K562 (cell line): ENCODE measurements at regions not wholly inside any gene's neighbourhood (a gene's known extent, or its start where the extent isn't known, plus 50 kb on each side); places are given as distances from the start of the nearest gene placed in this dataset.

Experiments
- ATAC-seq: fragments of 200-7000 bp; cut with Tn5 transposase; 3 replicates; pipeline ENCODE4 v1.9.1; 2020; ENCODE audit warnings: moderate library complexity
- BruUV-seq: library from RNA; stranded (reverse); fragments of 400-500 nt; replicated peaks from 2 replicates; lab custom pipeline; 2021; lab: Mats Ljungman, UMichigan
- CTCF ChIA-PET: fragments of 300-600 bp; formaldehyde crosslinking; extraction: SDS; loops from one replicate; lab custom pipeline; 2021; ENCODE audit warnings: low intra/inter-chr PET ratio; lab: Yijun Ruan, JAX
- POLR2A ChIA-PET: fragments of 300-600, 350-650 bp; sonication (Branson Sonifier 250); formaldehyde crosslinking; extraction: SDS; loops from one replicate; lab custom pipeline; 2021; ENCODE audit warnings: antibody characterized with exemption, inconsistent platforms; lab: Yijun Ruan, JAX
- DNase-seq, 4 experiments: peaks; one replicate each; pipeline versions ENCODE4 v3.0.0 to v3.0.0-alpha.2; 2011 to 2018; ENCODE audit warnings: low spot score in 3 of 4, mixed read lengths in 3 of 4; ENCODE audit errors: extremely low read depth in 1 of 4
- FAIRE-seq: peaks from 2 replicates; lab custom pipeline; 2011; peaks lifted over from hg19 to GRCh38; lab: Jason Lieb, UNC
- H2AFZ ChIP-seq: 2 replicates; pipeline ENCODE4 v1.6.0; 2011; ENCODE audit warnings: low read depth, low read length, control low read depth, inconsistent platforms
- H3K27ac ChIP-seq: fragments of 200-600 bp; 3 replicates; pipeline ENCODE4 v1.8.0; 2011; ENCODE audit warnings: low read depth, mild to moderate bottlenecking, control low read depth, inconsistent platforms, low read length, moderate library complexity, mixed read lengths; ENCODE audit errors: extremely low read depth
- H3K27me3 ChIP-seq, 2 experiments: fragments of 300-600 bp in 1 of 2; 2 replicates in 1 of 2; 3 replicates in 1 of 2; pipeline versions ENCODE4 v1.6.0 to v1.8.0; 2011; ENCODE audit warnings: inconsistent platforms in 2 of 2, low read length in 2 of 2, mild to moderate bottlenecking in 1 of 2, mixed read lengths in 1 of 2, moderate library complexity in 1 of 2; ENCODE audit not compliant: control insufficient read depth in 2 of 2, insufficient read depth in 2 of 2
- H3K36me3 ChIP-seq: fragments of 300-600 bp; 3 replicates; pipeline ENCODE4 v1.8.0; 2011; ENCODE audit warnings: mild to moderate bottlenecking, low read length, inconsistent platforms; ENCODE audit not compliant: control insufficient read depth, insufficient read depth
- H3K4me1 ChIP-seq, 2 experiments: fragments of 200-600 bp in 1 of 2; replicated peaks in 1 of 2; 2 replicates in 1 of 2; 3 replicates in 1 of 2; pipeline versions ENCODE4 v1.5.1 to v1.8.0; 2011; ENCODE audit warnings: inconsistent platforms in 2 of 2, low read length in 2 of 2, mild to moderate bottlenecking in 1 of 2, mixed read lengths in 1 of 2, moderate library complexity in 1 of 2; ENCODE audit not compliant: control insufficient read depth in 2 of 2, insufficient read depth in 2 of 2
- H3K4me2 ChIP-seq: 2 replicates; pipeline ENCODE4 v1.6.1; 2011; ENCODE audit warnings: low read length, control low read depth, inconsistent platforms, mixed read lengths; ENCODE audit not compliant: insufficient read depth
- H3K4me3 ChIP-seq: fragments of 200-600 bp; sonication (generic), shearing (Covaris generic); 2 replicates; pipeline ENCODE4 v1.5.1; 2016; ENCODE audit warnings: control low read depth, inconsistent platforms
- H3K79me2 ChIP-seq: fragments of 200-600 bp; 3 replicates; pipeline ENCODE4 v1.8.0; 2011; ENCODE audit warnings: low read length, inconsistent platforms; ENCODE audit not compliant: control insufficient read depth, insufficient read depth
- H3K9ac ChIP-seq, 2 experiments: 2 replicates each; pipeline versions ENCODE4 v1.6.0 to v1.6.1; 2011; ENCODE audit warnings: low read depth in 2 of 2, low read length in 2 of 2, control low read depth in 1 of 2, inconsistent platforms in 1 of 2, mild to moderate bottlenecking in 1 of 2, mixed read lengths in 1 of 2; ENCODE audit not compliant: insufficient read depth in 1 of 2
- H3K9me1 ChIP-seq: one replicate; pipeline ENCODE4 v1.6.0; 2011; ENCODE audit warnings: inconsistent platforms, mild to moderate bottlenecking, low read length, moderate library complexity; ENCODE audit not compliant: control insufficient read depth, insufficient read depth
- H3K9me3 ChIP-seq: replicated peaks from 2 replicates; pipeline ENCODE4 v1.5.1; 2011; ENCODE audit warnings: low read depth, low read length, inconsistent platforms; ENCODE audit not compliant: control insufficient read depth, insufficient read depth
- H4K20me1 ChIP-seq: replicated peaks from 2 replicates; pipeline ENCODE4 v1.6.1; 2011; ENCODE audit warnings: low read length, inconsistent platforms, mixed read lengths; ENCODE audit not compliant: control insufficient read depth, insufficient read depth
- CREB1 ChIP-seq, 2 experiments: sonication (generic) in 1 of 2; formaldehyde crosslinking in 1 of 2; IDR thresholded peaks; 2 replicates each; pipeline versions ENCODE4 v1.6.1 to v1.8.0; 2012 to 2022; ENCODE audit warnings: inconsistent platforms in 1 of 2, mild to moderate bottlenecking in 1 of 2, missing genetic modification reagents in 1 of 2, moderate library complexity in 1 of 2
- ETV5 ChIP-seq: sonication (generic); formaldehyde crosslinking; IDR thresholded peaks from 2 replicates; pipeline ENCODE4 v1.4.0; 2020; ENCODE audit warnings: low read depth, mild to moderate bottlenecking, missing genetic modification reagents
- HIVEP1 ChIP-seq: fragments of 250-450 bp; sonication (Bioruptor Pico); IDR thresholded peaks from 2 replicates; pipeline ENCODE4 v1.4.0; 2020; ENCODE audit warnings: mild to moderate bottlenecking
- HMG20B ChIP-seq: fragments of 250-450 bp; sonication (Bioruptor Pico); IDR thresholded peaks from 2 replicates; pipeline ENCODE4 v1.5.0; 2021; ENCODE audit warnings: mild to moderate bottlenecking
- MAZ ChIP-seq, 2 experiments: fragments of 450-650 bp in 1 of 2; sonication (generic) in 1 of 2; formaldehyde crosslinking; IDR thresholded peaks in 1 of 2; conservative IDR thresholded peaks in 1 of 2; 2 replicates each; pipeline versions ENCODE4 v1.4.0 to v1.5.0; 2020; ENCODE audit warnings: mild to moderate bottlenecking in 1 of 2, missing genetic modification reagents in 1 of 2
- NR1H2 ChIP-seq: sonication (generic); formaldehyde crosslinking; IDR thresholded peaks from 2 replicates; pipeline ENCODE4 v1.4.0; 2020; ENCODE audit warnings: mild to moderate bottlenecking, missing genetic modification reagents
- PKNOX1 ChIP-seq: fragments of 450-650 bp; IDR thresholded peaks from 2 replicates; pipeline ENCODE4 v1.6.1; 2016
- POLR3A ChIP-seq: IDR thresholded peaks from 2 replicates; pipeline ENCODE4 v1.6.1; 2011; ENCODE audit warnings: borderline replicate concordance, mild to moderate bottlenecking, moderate library complexity; ENCODE audit not compliant: insufficient read length, insufficient read depth; ENCODE audit errors: extremely low read depth
- PTBP1 ChIP-seq: fragments of 200-400 bp; formaldehyde crosslinking; IDR thresholded peaks from 2 replicates; pipeline ENCODE4 v1.6.1; 2017; ENCODE audit warnings: low read depth, low read length
- SP1 ChIP-seq: sonication (generic); formaldehyde crosslinking; IDR thresholded peaks from 2 replicates; pipeline ENCODE4 v1.8.1; 2022; ENCODE audit warnings: mild to moderate bottlenecking, missing genetic modification reagents
- ZNF444 ChIP-seq: fragments of 250-450 bp; sonication (Bioruptor Pico); IDR thresholded peaks from 2 replicates; pipeline ENCODE4 v1.4.0; 2020; ENCODE audit warnings: mild to moderate bottlenecking, moderate library complexity
- WGBS: fragments of 100-300 bp; shearing (Covaris generic); methylation state at CpG from one replicate; pipeline ENCODE4 v1.1.6; 2016; ENCODE audit warnings: low coverage, mixed read lengths; ENCODE audit not compliant: insufficient coverage; ENCODE audit errors: missing lambda C conversion rate; 5-methylcytosine and 5-hydroxymethylcytosine counted together
- in situ Hi-C: fragments of 300-500 bp; cut with MboI; formaldehyde crosslinking; loops from 4 replicates; pipeline ENCODE4 v1.15.0; 2018; ENCODE audit warnings: inconsistent platforms, mixed read lengths
- intact Hi-C: fragments of 100-400 bp; cut with micrococcal nuclease; formaldehyde crosslinking; loops from 2 replicates; pipeline ENCODE4 v1.14.2; 2022
- TF ChIP-seq, protein P1 (sequence below): fragments of 450-650 bp; IDR thresholded peaks from 2 replicates; pipeline ENCODE4 v1.7.1; 2018; ENCODE audit warnings: mild to moderate bottlenecking, low read depth; ENCODE audit not compliant: partially characterized antibody

- TF ChIP-seq HMG20B (no peak), PTBP1 (no peak), SP1 (no peak)
- TF ChIP-seq, all 486 proteins: peak for 0
These were observed 70.8 kb upstream of the ZNRF2 start (continued) for GRCh38 chr7:30213637-30214036.

DNA sequence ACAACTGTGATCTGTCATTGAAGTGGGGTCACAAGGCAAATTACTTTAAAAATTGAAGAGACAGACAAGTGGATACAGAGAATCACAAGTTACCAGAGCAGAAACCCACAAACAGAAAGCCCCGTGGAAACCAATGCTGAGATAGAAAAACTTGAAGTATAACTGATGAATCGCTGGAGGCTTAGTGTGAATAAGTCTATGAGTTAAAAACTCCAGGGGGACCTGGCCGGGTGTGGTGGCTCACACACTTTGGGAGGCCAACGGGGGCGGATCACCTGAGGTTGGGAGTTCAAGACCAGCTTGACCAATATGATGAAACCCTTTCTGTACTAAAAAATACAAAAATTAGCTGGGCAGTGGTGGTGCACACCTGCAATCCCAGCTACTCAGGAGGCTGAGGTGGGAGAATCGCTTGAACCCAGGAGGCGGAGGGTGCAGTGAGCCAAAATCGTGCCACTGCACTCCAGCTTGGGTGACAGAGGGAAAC is 69.7 kb upstream of the ZNRF2 start:
- Histone ChIP-seq H3K9ac (no peak overlapping the region), H3K4me2 (no peak overlapping the region), H3K9me3 (no peaks in the 10 kb centered on the region), H3K36me3 (no peaks in the 10 kb centered on the region), H2AFZ (no peak overlapping the region), H3K79me2 (no peaks in the 10 kb centered on the region), H3K27me3 (peaks cover 16 to 32% of the 10 kb centered on the region in 2 experiments; a peak in 4 of 5 replicates), H3K4me1 (no peaks in the 10 kb centered on the region), H3K27ac (no peak overlapping the region), H3K4me3 (no peak overlapping the region), H3K9me1 (no peaks in the 10 kb centered on the region), H4K20me1 (no peaks in the 10 kb centered on the region)
- intact Hi-C loops (no loop called here), in situ Hi-C loops (no loop called here)
- BruUV-seq = no TSS peak
- FAIRE-seq (no peak), ATAC-seq (no peak), DNase-seq (no peak)
- ChIA-PET CTCF (interaction anchor here (0.6 kb wide), 1 partner anchor 294 kb away, joined by 3 read pairs; no protein-coding TSS in a partner anchor), POLR2A (no interaction called here)
- WGBS = 6% methylated on average over 8 of the region's 8 CpGs
- TF ChIP-seq MAZ (CRISPR knock-in tag; conservative IDR thresholded peaks at IDR 0.05 in 1 of 2, IDR thresholded peaks at IDR 0.05 in 1 of 2) = no peak
- no peak for TF ChIP-seq HIVEP1 (CRISPR knock-in tag)
- TF ChIP-seq ZNF444 (CRISPR knock-in tag) = no peak
- no peak for TF ChIP-seq ETV5 (CRISPR knock-in tag)
- no peak for TF ChIP-seq PKNOX1
- no peak for TF ChIP-seq NR1H2 (CRISPR knock-in tag)
- TF ChIP-seq CREB1 (IDR thresholded peaks at IDR 0.05) = no peak
- no peak for TF ChIP-seq CREB1 (CRISPR knock-in tag; IDR thresholded peaks at IDR 0.05)
- TF ChIP-seq, protein P1, sequence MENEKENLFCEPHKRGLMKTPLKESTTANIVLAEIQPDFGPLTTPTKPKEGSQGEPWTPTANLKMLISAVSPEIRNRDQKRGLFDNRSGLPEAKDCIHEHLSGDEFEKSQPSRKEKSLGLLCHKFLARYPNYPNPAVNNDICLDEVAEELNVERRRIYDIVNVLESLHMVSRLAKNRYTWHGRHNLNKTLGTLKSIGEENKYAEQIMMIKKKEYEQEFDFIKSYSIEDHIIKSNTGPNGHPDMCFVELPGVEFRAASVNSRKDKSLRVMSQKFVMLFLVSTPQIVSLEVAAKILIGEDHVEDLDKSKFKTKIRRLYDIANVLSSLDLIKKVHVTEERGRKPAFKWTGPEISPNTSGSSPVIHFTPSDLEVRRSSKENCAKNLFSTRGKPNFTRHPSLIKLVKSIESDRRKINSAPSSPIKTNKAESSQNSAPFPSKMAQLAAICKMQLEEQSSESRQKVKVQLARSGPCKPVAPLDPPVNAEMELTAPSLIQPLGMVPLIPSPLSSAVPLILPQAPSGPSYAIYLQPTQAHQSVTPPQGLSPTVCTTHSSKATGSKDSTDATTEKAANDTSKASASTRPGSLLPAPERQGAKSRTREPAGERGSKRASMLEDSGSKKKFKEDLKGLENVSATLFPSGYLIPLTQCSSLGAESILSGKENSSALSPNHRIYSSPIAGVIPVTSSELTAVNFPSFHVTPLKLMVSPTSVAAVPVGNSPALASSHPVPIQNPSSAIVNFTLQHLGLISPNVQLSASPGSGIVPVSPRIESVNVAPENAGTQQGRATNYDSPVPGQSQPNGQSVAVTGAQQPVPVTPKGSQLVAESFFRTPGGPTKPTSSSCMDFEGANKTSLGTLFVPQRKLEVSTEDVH = no peak
- no peak for TF ChIP-seq POLR3A
